H9 (cell line): ENCODE measurements at regions not wholly inside any gene's neighbourhood (a gene's known extent, or its start where the extent isn't known, plus 50 kb on each side); places are given as distances from the start of the nearest gene placed in this dataset.
A peak's percentile ranks its signal among the peaks of the same experiment; 100 is the strongest.

Experiments
- DNase-seq: peaks from one replicate; pipeline ENCODE4 v3.0.0-alpha.2; 2017
- H2AFZ ChIP-seq: one replicate; pipeline ENCODE4 v1.6.1; 2013; ENCODE audit warnings: mild to moderate bottlenecking, low read length, control low read depth, moderate library complexity
- H2AK5ac ChIP-seq: 2 replicates; pipeline ENCODE4 v1.6.1; 2013; ENCODE audit warnings: low read length, control low read depth, mixed read lengths; ENCODE audit not compliant: insufficient read length
- H2BK120ac ChIP-seq: one replicate; pipeline ENCODE4 v1.6.1; 2013; ENCODE audit warnings: low read depth, mild to moderate bottlenecking, low read length, control low read depth, inconsistent platforms; ENCODE audit not compliant: poor library complexity, severe bottlenecking
- H2BK12ac ChIP-seq: 2 replicates; pipeline ENCODE4 v1.6.1; 2013; ENCODE audit warnings: low read length, control low read depth, mixed read lengths, low read depth; ENCODE audit not compliant: insufficient read length
- H2BK15ac ChIP-seq: 2 replicates; pipeline ENCODE4 v1.6.1; 2013; ENCODE audit warnings: low read depth, low read length, control low read depth
- H2BK20ac ChIP-seq: one replicate; pipeline ENCODE4 v1.6.1; 2013; ENCODE audit warnings: low read depth, mild to moderate bottlenecking, low read length, control low read depth, inconsistent platforms; ENCODE audit not compliant: poor library complexity, severe bottlenecking
- H2BK5ac ChIP-seq: 2 replicates; pipeline ENCODE4 v1.6.1; 2013; ENCODE audit warnings: low read length, control low read depth, mixed read lengths; ENCODE audit not compliant: insufficient read length
- H3K14ac ChIP-seq: 2 replicates; pipeline ENCODE4 v1.6.1; 2013; ENCODE audit warnings: low read length, control low read depth; ENCODE audit not compliant: insufficient read depth
- H3K18ac ChIP-seq: 2 replicates; pipeline ENCODE4 v1.6.1; 2013; ENCODE audit warnings: low read depth, mild to moderate bottlenecking, mixed read lengths, low read length, control low read depth; ENCODE audit not compliant: insufficient read length
- H3K23ac ChIP-seq: 2 replicates; pipeline ENCODE4 v1.6.1; 2013; ENCODE audit warnings: low read length, control low read depth, mixed read lengths, low read depth; ENCODE audit not compliant: insufficient read length
- H3K23me2 ChIP-seq: 2 replicates; pipeline ENCODE4 v1.6.1; 2013; ENCODE audit warnings: low read depth, mild to moderate bottlenecking, mixed read lengths, low read length, control low read depth; ENCODE audit not compliant: insufficient read length, poor library complexity, severe bottlenecking
- H3K27ac ChIP-seq: 2 replicates; pipeline ENCODE4 v1.5.1; 2013; ENCODE audit warnings: low read length, control low read depth, mixed read lengths, low read depth; ENCODE audit not compliant: insufficient read length
- H3K27me3 ChIP-seq: 2 replicates; pipeline ENCODE4 v1.6.1; 2013; ENCODE audit warnings: low read length, control low read depth, inconsistent platforms; ENCODE audit not compliant: insufficient read depth
- H3K4ac ChIP-seq: 2 replicates; pipeline ENCODE4 v1.6.1; 2013; ENCODE audit warnings: low read depth, mild to moderate bottlenecking, control low read depth, inconsistent platforms, low read length, moderate library complexity
- H3K4me1 ChIP-seq: 2 replicates; pipeline ENCODE4 v1.6.1; 2013; ENCODE audit warnings: low read length, control low read depth, inconsistent platforms; ENCODE audit not compliant: insufficient read depth
- H3K4me2 ChIP-seq: 2 replicates; pipeline ENCODE4 v1.6.1; 2013; ENCODE audit warnings: low read length, control low read depth, mixed read lengths; ENCODE audit not compliant: insufficient read length, insufficient read depth
- H3K56ac ChIP-seq: 2 replicates; pipeline ENCODE4 v1.6.1; 2013; ENCODE audit warnings: low read depth, mild to moderate bottlenecking, mixed read lengths, low read length, control low read depth; ENCODE audit not compliant: insufficient read length
- H3K79me1 ChIP-seq: 2 replicates; pipeline ENCODE4 v1.6.1; 2013; ENCODE audit warnings: low read depth, mild to moderate bottlenecking, moderate library complexity, low read length, control low read depth, inconsistent platforms; ENCODE audit not compliant: insufficient read depth, poor library complexity, severe bottlenecking
- H3K79me2 ChIP-seq: 2 replicates; pipeline ENCODE4 v1.6.1; 2013; ENCODE audit warnings: low read length, control low read depth, inconsistent platforms; ENCODE audit not compliant: insufficient read depth
- H3K9ac ChIP-seq: 2 replicates; pipeline ENCODE4 v1.6.1; 2013; ENCODE audit warnings: low read length, control low read depth, mixed read lengths; ENCODE audit not compliant: insufficient read length; ENCODE audit errors: extremely low read depth
- H3K9me3 ChIP-seq: one replicate; pipeline ENCODE4 v1.6.1; 2013; ENCODE audit warnings: low read depth, low read length, inconsistent platforms; ENCODE audit not compliant: control insufficient read depth
- H3T11ph ChIP-seq: one replicate; pipeline ENCODE4 v1.6.1; 2013; ENCODE audit warnings: mild to moderate bottlenecking, low read length, control low read depth, inconsistent platforms
- H4K20me1 ChIP-seq: one replicate; pipeline ENCODE4 v1.6.1; 2013; ENCODE audit not compliant: control insufficient read depth, insufficient read length, insufficient read depth
- H4K5ac ChIP-seq: 2 replicates; pipeline ENCODE4 v1.6.1; 2013; ENCODE audit warnings: low read depth, mild to moderate bottlenecking, mixed read lengths, low read length, control low read depth; ENCODE audit not compliant: insufficient read length
- H4K8ac ChIP-seq: replicated peaks from 2 replicates; pipeline ENCODE4 v1.6.1; 2013; ENCODE audit warnings: low read length, control low read depth, mixed read lengths, low read depth; ENCODE audit not compliant: insufficient read length
- H4K91ac ChIP-seq: 2 replicates; pipeline ENCODE4 v1.6.1; 2013; ENCODE audit warnings: low read depth, mild to moderate bottlenecking, moderate library complexity, mixed read lengths, low read length, control low read depth; ENCODE audit not compliant: insufficient read length
- H3K27ac Mint-ChIP-seq, 3 experiments: 2 replicates in 2 of 3; 3 replicates in 1 of 3; pipeline ENCODE4 v1.8.0; 2020 to 2021; ENCODE audit warnings: mixed read lengths in 3 of 3, mild to moderate bottlenecking in 1 of 3, moderate library complexity in 1 of 3
- H3K27me3 Mint-ChIP-seq: 2 replicates; pipeline ENCODE4 v1.8.0; 2021; ENCODE audit warnings: low read depth, mild to moderate bottlenecking, moderate library complexity, mixed read lengths
- H3K36me3 Mint-ChIP-seq, 3 experiments: 2 replicates in 2 of 3; 3 replicates in 1 of 3; pipeline ENCODE4 v1.8.0; 2020 to 2021; ENCODE audit warnings: low read depth in 3 of 3, mixed read lengths in 3 of 3; ENCODE audit not compliant: insufficient read depth in 1 of 3
- H3K4me1 Mint-ChIP-seq, 2 experiments: 2 replicates each; pipeline ENCODE4 v1.8.0; 2020; ENCODE audit warnings: mixed read lengths in 2 of 2
- H3K4me3 Mint-ChIP-seq, 2 experiments: 2 replicates in 1 of 2; 3 replicates in 1 of 2; pipeline ENCODE4 v1.8.0; 2020 to 2021; ENCODE audit warnings: mild to moderate bottlenecking in 2 of 2, mixed read lengths in 2 of 2, moderate library complexity in 1 of 2
- H3K9me3 Mint-ChIP-seq, 2 experiments: 2 replicates in 1 of 2; 3 replicates in 1 of 2; pipeline ENCODE4 v1.8.0; 2020; ENCODE audit warnings: mild to moderate bottlenecking in 2 of 2, mixed read lengths in 2 of 2, moderate library complexity in 1 of 2
- CTCF ChIP-seq: fragments of 200-600 bp; sonication (generic); conservative IDR thresholded peaks from 3 replicates; pipeline ENCODE4 v1.8.0; 2021; ENCODE audit warnings: antibody characterized with exemption, mild to moderate bottlenecking
- WGBS: extraction: QIAGEN DNeasy Blood & Tissue Kit; methylation state at CpG from one replicate; pipeline ENCODE4 v1.1.7; 2013; ENCODE audit warnings: missing lambda C conversion rate, low lambda C conversion rate, mixed read lengths; ENCODE audit not compliant: insufficient read length; ENCODE audit errors: extremely low coverage; 5-methylcytosine and 5-hydroxymethylcytosine counted together

- Histone ChIP-seq H3K23ac (no peak overlapping the region), H3K9me3 (no peaks in the 10 kb centered on the region), H4K5ac (no peak overlapping the region), H2BK15ac (no peak overlapping the region), H3T11ph (no peak overlapping the region), H4K8ac (no peak overlapping the region), H3K18ac (no peak overlapping the region), H2BK5ac (no peak overlapping the region), H3K56ac (no peak overlapping the region), H3K9ac (no peak overlapping the region), H2BK12ac (no peak overlapping the region), H2AFZ (no peak overlapping the region), H2BK20ac (no peak overlapping the region), H3K4me1 (no peaks in the 10 kb centered on the region), H3K79me1 (no peaks in the 10 kb centered on the region), H2BK120ac (no peak overlapping the region), H3K79me2 (no peaks in the 10 kb centered on the region), H3K4ac (no peak overlapping the region), H3K23me2 (no peaks in the 10 kb centered on the region), H3K27ac (no peak overlapping the region), H3K14ac (no peak overlapping the region), H4K20me1 (no peaks in the 10 kb centered on the region), H2AK5ac (no peak overlapping the region), H3K27me3 (no peaks in the 10 kb centered on the region), H3K4me2 (no peak overlapping the region), H4K91ac (no peak overlapping the region)
- Mint-ChIP-seq H3K4me3 (no peak overlapping the region), H3K27ac (0 out of 7 replicates have a peak overlapping the region, but pooled peaks of 1 of the 3 experiments have one; percentile 25), H3K4me1 (peaks cover 23 to 27% of the 10 kb centered on the region in 2 experiments), H3K36me3 (peaks cover 2 to 11% (median 10%) of the 10 kb centered on the region in 3 experiments; a peak in 3 of 7 replicates), H3K9me3 (no peaks in the 10 kb centered on the region), H3K27me3 (no peaks in the 10 kb centered on the region)
- DNase-seq = no peak
- TF ChIP-seq CTCF = no peak
- no CpG with 5 or more reads among the region's 4 CpGs for WGBS
These were observed 113.3 kb downstream of the ZFP64 start for GRCh38 chr20:52078289-52078688.
